Stimulated activated CD4-positive, alpha-beta T cell treated with anti-CD3 and anti-CD28 coated beads, Interleukin-4, amount 100 ng/mL, for 48 hours (primary cell): ENCODE measurements at regions not wholly inside any gene's neighbourhood (a gene's known extent, or its start where the extent isn't known, plus 50 kb on each side); places are given as distances from the start of the nearest gene placed in this dataset.

Experiments
- DNase-seq, 2 donors: peaks; one replicate each; pipeline ENCODE4 v3.0.0-alpha.2; 2020; ENCODE audit warnings: low read depth in 2 of 2

- no peak for DNase-seq
Observed at GRCh38 chr2:145067549-145068030, 547.7 kb upstream of the ZEB2 start.

- DNase-seq, result no peak
Observed at GRCh38 chr2:145066856-145067548, 547.1 kb upstream of the ZEB2 start.

GRCh38 chr2:145066151-145066661 is 546.3 kb upstream of the ZEB2 start:
- no peak for DNase-seq

GRCh38 chr2:145065342-145065741 is 545.4 kb upstream of the ZEB2 start:
- DNase-seq, result no peak

- DNase-seq, result no peak
Observed at GRCh38 chr2:145064511-145064910, 544.6 kb upstream of the ZEB2 start.

GRCh38 chr2:145060876-145061275 is 541.0 kb upstream of the ZEB2 start:
- no peak for DNase-seq

GRCh38 chr2:145059914-145060313 is 540.0 kb upstream of the ZEB2 start:
- DNase-seq, result no peak

GRCh38 chr2:145059343-145059742 is 539.4 kb upstream of the ZEB2 start:
- no peak for DNase-seq

GRCh38 chr2:145058457-145058856 is 538.5 kb upstream of the ZEB2 start:
- DNase-seq, result no peak

- DNase-seq, result no peak
Observed at GRCh38 chr2:145055651-145056050, 535.7 kb upstream of the ZEB2 start.

- no peak for DNase-seq
Observed at GRCh38 chr2:145050134-145050533, 530.2 kb upstream of the ZEB2 start.

- no peak for DNase-seq
Observed at GRCh38 chr2:145049475-145049874, 529.6 kb upstream of the ZEB2 start.

- DNase-seq, result no peak
Observed at GRCh38 chr2:145047554-145047953, 527.6 kb upstream of the ZEB2 start.

- DNase-seq, result no peak
Observed at GRCh38 chr2:145044491-145044890, 524.6 kb upstream of the ZEB2 start.

- no peak for DNase-seq
Observed at GRCh38 chr2:145043399-145043834, 523.5 kb upstream of the ZEB2 start.

- no peak for DNase-seq
Observed at GRCh38 chr2:145041706-145042105, 521.8 kb upstream of the ZEB2 start.

- no peak for DNase-seq
Observed at GRCh38 chr2:145040433-145040832, 520.5 kb upstream of the ZEB2 start.

- DNase-seq, result no peak
Observed at GRCh38 chr2:145038041-145038525, 518.2 kb upstream of the ZEB2 start.

- no peak for DNase-seq
Observed at GRCh38 chr2:145036421-145037011, 516.6 kb upstream of the ZEB2 start.

- no peak for DNase-seq
Observed at GRCh38 chr2:145034511-145034910, 514.6 kb upstream of the ZEB2 start.

- no peak for DNase-seq
Observed at GRCh38 chr2:145033438-145033837, 513.5 kb upstream of the ZEB2 start.

- no peak for DNase-seq
Observed at GRCh38 chr2:145032791-145033190, 512.9 kb upstream of the ZEB2 start.

- DNase-seq, result no peak
Observed at GRCh38 chr2:145029873-145030272, 510.0 kb upstream of the ZEB2 start.
